ENCODE measurements at regions not wholly inside any gene's neighbourhood (a gene's known extent, or its start where the extent isn't known, plus 50 kb on each side); places are given as distances from the start of the nearest gene placed in this dataset.

DNA sequence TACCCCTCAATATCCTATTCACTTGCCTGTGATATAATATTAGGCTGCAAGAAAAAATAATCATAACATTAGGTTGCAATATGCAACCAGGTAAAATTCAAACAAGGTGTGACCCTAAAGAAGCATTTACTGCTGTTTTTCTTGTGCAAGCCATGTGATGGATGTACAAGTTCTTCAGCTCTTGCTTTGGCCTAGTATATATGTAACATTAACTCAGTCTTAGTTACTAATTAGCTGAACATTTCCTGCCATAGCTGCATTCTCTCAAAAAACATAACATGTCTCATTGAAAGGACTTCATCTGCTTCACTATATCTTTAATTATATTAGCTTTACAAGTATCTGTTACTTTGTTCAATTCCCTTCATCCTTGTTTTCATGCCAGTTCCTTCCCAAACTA, 406.8 kb upstream of the HTR2A start:
- no peak overlapping the region for H3K27ac ChIP-seq (ENCODE audit: low read depth in 1 of 2, low read length in 2 of 2)
- H3K36me3 ChIP-seq (ENCODE audit: control insufficient read depth in 1 of 2, insufficient read depth in 2 of 2, low read length in 1 of 2), result no peaks in the 10 kb centered on the region
- H3K4me1 ChIP-seq (ENCODE audit: control insufficient read depth in 1 of 2, insufficient read depth in 2 of 2, low read length in 2 of 2), result no peaks in the 10 kb centered on the region
- no peaks in the 10 kb centered on the region for H3K9me3 ChIP-seq (ENCODE audit: control insufficient read depth, low read length)
- DNase-seq (no peak), ATAC-seq (ENCODE audit: low FRiP score) (no peak)
- intact Hi-C loops (cut with DNase I), result no loop called here
- H3K27me3 ChIP-seq (ENCODE audit: control insufficient read depth in 1 of 2, insufficient read depth in 2 of 2, low read length in 1 of 2), result no peaks in the 10 kb centered on the region
- no peak overlapping the region for H3K4me3 ChIP-seq (ENCODE audit: low read length in 2 of 2)

DNA sequence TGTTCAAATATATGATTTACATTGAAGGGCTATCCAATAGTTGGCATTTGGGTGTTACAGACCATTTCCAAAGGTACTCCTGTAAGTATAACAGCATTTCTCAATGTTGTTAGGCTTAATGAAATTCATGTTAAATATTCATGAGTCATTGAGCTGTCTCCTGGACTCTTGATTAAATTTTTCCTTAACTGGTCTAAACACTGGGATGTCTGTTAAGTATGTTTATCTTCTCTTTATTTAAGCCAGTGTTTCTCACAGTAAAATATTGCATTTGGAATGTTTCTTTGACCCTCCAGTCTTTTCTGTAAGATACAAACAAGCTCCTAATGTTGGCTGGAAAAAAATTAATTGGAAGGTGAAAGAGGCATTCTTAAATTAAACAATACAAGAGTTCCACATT, 402.5 kb upstream of the HTR2A start:
- Histone ChIP-seq H3K27me3 (ENCODE audit: control insufficient read depth in 1 of 2, insufficient read depth in 2 of 2, low read length in 1 of 2) (no peaks in the 10 kb centered on the region), H3K36me3 (ENCODE audit: control insufficient read depth in 1 of 2, insufficient read depth in 2 of 2, low read length in 1 of 2) (no peaks in the 10 kb centered on the region), H3K27ac (ENCODE audit: low read depth in 1 of 2, low read length in 2 of 2) (no peak overlapping the region), H3K4me1 (ENCODE audit: control insufficient read depth in 1 of 2, insufficient read depth in 2 of 2, low read length in 2 of 2) (no peaks in the 10 kb centered on the region), H3K4me3 (ENCODE audit: low read length in 2 of 2) (no peak overlapping the region), H3K9me3 (ENCODE audit: control insufficient read depth, low read length) (no peaks in the 10 kb centered on the region)
- ATAC-seq (ENCODE audit: low FRiP score) (no peak), DNase-seq (no peak)
- intact Hi-C loops (cut with DNase I), result no loop called here

DNA sequence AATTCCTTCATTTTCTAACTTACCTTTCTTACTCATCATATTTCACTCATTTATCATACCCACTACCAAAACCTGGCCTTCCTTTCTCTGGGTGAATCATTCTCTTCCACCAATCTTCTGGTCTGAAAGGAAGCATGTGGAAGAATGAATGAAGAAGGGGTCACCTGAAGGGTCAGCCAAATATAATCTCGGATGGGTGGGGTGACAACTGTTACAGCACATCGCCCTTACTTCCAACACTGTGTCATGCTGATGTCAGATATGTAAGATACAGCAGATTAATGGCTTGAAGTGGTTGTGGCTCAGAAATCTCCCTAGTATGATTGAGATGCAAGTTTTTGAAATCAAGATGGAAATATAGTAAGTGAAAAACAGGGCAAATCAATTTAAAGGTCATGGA, 401.7 kb upstream of the HTR2A start:
- Histone ChIP-seq H3K27ac (ENCODE audit: low read depth in 1 of 2, low read length in 2 of 2) (no peak overlapping the region), H3K4me1 (ENCODE audit: control insufficient read depth in 1 of 2, insufficient read depth in 2 of 2, low read length in 2 of 2) (no peaks in the 10 kb centered on the region), H3K27me3 (ENCODE audit: control insufficient read depth in 1 of 2, insufficient read depth in 2 of 2, low read length in 1 of 2) (no peaks in the 10 kb centered on the region), H3K36me3 (ENCODE audit: control insufficient read depth in 1 of 2, insufficient read depth in 2 of 2, low read length in 1 of 2) (no peaks in the 10 kb centered on the region), H3K4me3 (ENCODE audit: low read length in 2 of 2) (no peak overlapping the region), H3K9me3 (ENCODE audit: control insufficient read depth, low read length) (no peaks in the 10 kb centered on the region)
- intact Hi-C loops (cut with DNase I), result no loop called here
- WGBS, 2 donors, result 48 to 58% methylated on average over 2 of the region's 2 CpGs
- ATAC-seq (ENCODE audit: low FRiP score) (no peak), DNase-seq (no peak)

DNA sequence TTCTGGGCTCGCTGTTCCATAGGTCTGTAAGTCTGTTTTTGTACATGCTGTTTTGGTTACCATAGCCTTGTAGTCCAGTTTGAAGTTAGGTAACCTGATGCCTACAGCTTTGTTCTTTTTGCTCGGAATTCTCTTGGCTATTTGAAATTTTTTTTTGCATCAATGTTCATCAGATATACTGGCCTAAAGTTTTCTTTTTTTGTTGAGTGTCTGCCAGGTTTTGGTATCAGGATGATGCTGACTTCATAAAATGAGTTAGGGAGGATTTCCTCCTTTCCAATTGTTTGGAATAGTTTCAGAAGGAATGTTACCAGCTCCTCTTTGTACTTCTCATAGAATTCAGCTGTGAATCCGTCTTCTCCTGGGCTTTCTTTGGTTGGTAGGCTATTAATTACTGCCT, 397.8 kb upstream of the HTR2A start:
- no peaks in the 10 kb centered on the region for H3K4me1 ChIP-seq (ENCODE audit: control insufficient read depth in 1 of 2, insufficient read depth in 2 of 2, low read length in 2 of 2)
- intact Hi-C loops (cut with DNase I), result no loop called here
- DNase-seq (no peak), ATAC-seq (ENCODE audit: low FRiP score) (no peak)
- H3K27me3 ChIP-seq (ENCODE audit: control insufficient read depth in 1 of 2, insufficient read depth in 2 of 2, low read length in 1 of 2), result peaks cover 0 to 2% of the 10 kb centered on the region in 2 donors
- 49 to 74% methylated on average over 3 of the region's 3 CpGs for WGBS, 2 donors
- H3K27ac ChIP-seq (ENCODE audit: low read depth in 1 of 2, low read length in 2 of 2), result no peak overlapping the region
- no peak overlapping the region for H3K4me3 ChIP-seq (ENCODE audit: low read length in 2 of 2)
- H3K9me3 ChIP-seq (ENCODE audit: control insufficient read depth, low read length), result no peaks in the 10 kb centered on the region
- H3K36me3 ChIP-seq (ENCODE audit: control insufficient read depth in 1 of 2, insufficient read depth in 2 of 2, low read length in 1 of 2), result no peaks in the 10 kb centered on the region

DNA sequence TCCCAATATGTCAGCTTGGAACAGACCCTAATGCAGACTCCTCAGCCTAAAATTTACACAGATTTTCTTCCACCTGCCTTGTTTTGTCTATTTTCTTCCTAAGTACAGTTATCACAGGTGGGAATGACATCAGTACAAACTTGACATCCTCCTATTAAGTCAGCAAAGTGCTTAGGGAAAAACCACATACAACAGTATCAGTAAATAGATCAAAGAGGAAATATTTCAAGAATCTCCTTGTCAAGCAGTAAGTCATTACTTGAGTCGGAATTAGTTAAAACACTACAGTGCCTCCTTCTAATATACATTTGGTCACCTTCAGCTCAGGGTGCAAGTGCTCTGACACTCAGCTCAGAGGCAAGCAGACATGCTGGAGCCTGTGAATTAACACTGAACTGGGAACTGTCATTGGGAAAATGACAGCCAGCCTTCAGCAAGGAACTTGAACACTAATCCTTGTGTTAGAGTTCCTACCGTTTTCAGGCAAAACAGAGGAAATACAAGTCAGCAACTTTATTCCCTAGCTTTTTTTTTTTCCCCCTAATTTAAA, 394.3 kb upstream of the HTR2A start:
- peaks cover 1% of the 10 kb centered on the region for H3K9me3 ChIP-seq (ENCODE audit: control insufficient read depth, low read length)
- H3K4me3 ChIP-seq (ENCODE audit: low read length in 2 of 2), result no peak overlapping the region
- DNase-seq (no peak), ATAC-seq (ENCODE audit: low FRiP score) (no peak)
- no peaks in the 10 kb centered on the region for H3K36me3 ChIP-seq (ENCODE audit: control insufficient read depth in 1 of 2, insufficient read depth in 2 of 2, low read length in 1 of 2)
- no peak overlapping the region for H3K27ac ChIP-seq (ENCODE audit: low read depth in 1 of 2, low read length in 2 of 2)
- peaks cover 0 to 2% of the 10 kb centered on the region in 2 donors for H3K27me3 ChIP-seq (ENCODE audit: control insufficient read depth in 1 of 2, insufficient read depth in 2 of 2, low read length in 1 of 2)
- H3K4me1 ChIP-seq (ENCODE audit: control insufficient read depth in 1 of 2, insufficient read depth in 2 of 2, low read length in 2 of 2), result no peaks in the 10 kb centered on the region
- intact Hi-C loops (cut with DNase I), result no loop called here
- WGBS, 2 donors, result 3 to 21% methylated on average over 2 of the region's 2 CpGs

DNA sequence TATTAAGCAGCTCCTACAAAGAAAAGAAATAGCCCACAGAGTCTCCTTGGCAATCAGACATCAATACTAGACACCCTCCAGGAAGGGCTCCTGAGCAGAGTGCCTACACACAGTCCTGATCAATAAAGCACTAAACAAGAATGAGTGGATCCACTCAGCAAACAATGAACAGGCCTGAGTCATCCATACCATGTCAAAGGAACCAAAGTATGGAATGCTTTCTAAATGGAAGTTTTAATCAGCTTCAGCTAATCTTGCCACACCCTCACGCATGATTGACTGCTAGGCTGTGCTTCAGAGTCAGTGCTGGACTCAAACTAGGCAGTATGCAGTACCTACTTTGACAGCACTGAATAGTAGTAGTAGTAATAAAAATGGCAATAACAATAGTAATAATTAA, 392.7 kb upstream of the HTR2A start:
- 92 to 93% methylated on average over 1 of the region's 1 CpG for WGBS, 2 donors
- intact Hi-C loops (cut with DNase I), result no loop called here
- H3K4me3 ChIP-seq (ENCODE audit: low read length in 2 of 2), result no peak overlapping the region

DNA sequence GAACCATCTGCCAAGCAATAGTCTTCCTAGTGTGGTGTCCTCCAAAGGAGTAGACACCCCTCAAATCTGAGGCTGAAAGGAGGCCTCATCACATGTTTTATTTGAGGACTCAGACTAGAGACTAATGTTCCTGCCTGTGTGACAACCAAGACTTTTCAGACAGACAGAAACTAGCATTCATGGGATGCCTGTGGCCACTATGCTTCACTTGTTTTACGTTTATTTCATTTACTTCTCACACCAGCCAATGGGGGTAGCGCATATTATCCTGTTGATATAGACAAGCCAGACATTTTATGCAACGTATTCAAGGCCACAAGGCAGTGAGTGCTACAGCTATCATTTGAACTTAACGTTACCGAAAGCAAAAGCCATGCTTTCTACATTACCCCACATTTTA, 391.7 kb upstream of the HTR2A start:
- H3K4me3 ChIP-seq (ENCODE audit: low read length in 2 of 2), result no peak overlapping the region

More for the DNA sequence above, 392.7 kb upstream of the HTR2A start:
- H3K27ac ChIP-seq (ENCODE audit: low read depth in 1 of 2, low read length in 2 of 2), result no peak overlapping the region
- DNase-seq (no peak), ATAC-seq (ENCODE audit: low FRiP score) (no peak)
- no peaks in the 10 kb centered on the region for H3K4me1 ChIP-seq (ENCODE audit: control insufficient read depth in 1 of 2, insufficient read depth in 2 of 2, low read length in 2 of 2)
- peaks cover 1% of the 10 kb centered on the region for H3K9me3 ChIP-seq (ENCODE audit: control insufficient read depth, low read length)
- H3K36me3 ChIP-seq (ENCODE audit: control insufficient read depth in 1 of 2, insufficient read depth in 2 of 2, low read length in 1 of 2), result no peaks in the 10 kb centered on the region
- peaks cover 0 to 2% of the 10 kb centered on the region in 2 donors for H3K27me3 ChIP-seq (ENCODE audit: control insufficient read depth in 1 of 2, insufficient read depth in 2 of 2, low read length in 1 of 2)

DNA sequence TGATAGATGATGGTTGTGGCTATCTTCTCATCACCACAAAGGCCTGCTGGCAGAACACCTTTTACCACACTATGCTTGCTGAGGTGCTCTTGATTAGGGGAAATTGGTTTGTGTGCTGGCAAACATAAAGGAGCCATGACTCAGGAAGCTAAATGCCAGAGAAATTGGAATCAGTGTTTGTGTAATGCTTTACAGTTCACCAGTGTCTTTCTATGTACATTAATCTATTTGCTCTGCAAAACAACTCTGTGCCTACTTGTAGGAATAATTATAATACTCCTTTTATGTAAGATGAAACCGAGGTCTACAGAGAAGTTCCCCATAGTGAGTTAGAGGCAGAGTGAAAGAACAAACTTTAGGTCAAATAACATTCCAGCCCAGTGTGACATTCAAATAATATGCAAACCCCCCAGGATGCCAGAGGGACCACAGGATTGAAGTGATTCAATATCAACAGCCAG, 390.5 kb upstream of the HTR2A start:
- intact Hi-C loops (cut with DNase I), result no loop called here
- no peak for ATAC-seq (ENCODE audit: low FRiP score)

More for the DNA sequence above, 391.7 kb upstream of the HTR2A start:
- WGBS, 2 donors, result 57 to 69% methylated on average over 5 of the region's 5 CpGs
- no peaks in the 10 kb centered on the region for H3K4me1 ChIP-seq (ENCODE audit: control insufficient read depth in 1 of 2, insufficient read depth in 2 of 2, low read length in 2 of 2)
- no peak overlapping the region for H3K27ac ChIP-seq (ENCODE audit: low read depth in 1 of 2, low read length in 2 of 2)
- DNase-seq, result no peak
- H3K36me3 ChIP-seq (ENCODE audit: control insufficient read depth in 1 of 2, insufficient read depth in 2 of 2, low read length in 1 of 2), result no peaks in the 10 kb centered on the region
- ATAC-seq (ENCODE audit: low FRiP score), result no peak
- intact Hi-C loops (cut with DNase I), result no loop called here
- H3K27me3 ChIP-seq (ENCODE audit: control insufficient read depth in 1 of 2, insufficient read depth in 2 of 2, low read length in 1 of 2), result peaks cover 0 to 2% of the 10 kb centered on the region in 2 donors
- H3K9me3 ChIP-seq (ENCODE audit: control insufficient read depth, low read length), result peaks cover 1% of the 10 kb centered on the region

DNA sequence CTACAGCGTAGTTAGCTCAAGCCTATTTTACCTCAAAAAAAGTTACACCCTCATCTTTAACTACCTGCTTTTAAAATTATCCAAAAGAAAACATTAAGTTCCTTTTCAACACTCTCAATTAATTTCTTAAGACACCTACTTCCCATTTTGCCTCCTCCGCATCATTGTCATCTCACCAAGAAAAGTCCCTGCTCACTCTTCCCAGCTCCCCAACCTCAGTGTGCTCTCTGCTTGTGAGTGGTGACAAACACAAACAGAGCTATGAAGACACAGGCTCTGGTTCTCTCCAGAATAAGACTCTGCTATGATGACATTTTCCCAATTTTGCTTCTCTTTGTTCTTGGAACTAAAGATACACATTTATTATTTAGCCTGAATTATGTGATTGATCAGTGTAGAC, 385.1 kb upstream of the HTR2A start:
- DNase-seq, result no peak
- intact Hi-C loops (cut with DNase I), result no loop called here
- WGBS, 2 donors, result 91 to 92% methylated on average over 2 of the region's 2 CpGs
- Histone ChIP-seq H3K27me3 (ENCODE audit: control insufficient read depth in 1 of 2, insufficient read depth in 2 of 2, low read length in 1 of 2) (no peaks in the 10 kb centered on the region), H3K9me3 (ENCODE audit: control insufficient read depth, low read length) (no peaks in the 10 kb centered on the region), H3K4me1 (ENCODE audit: control insufficient read depth in 1 of 2, insufficient read depth in 2 of 2, low read length in 2 of 2) (no peaks in the 10 kb centered on the region), H3K4me3 (ENCODE audit: low read length in 2 of 2) (no peak overlapping the region), H3K36me3 (ENCODE audit: control insufficient read depth in 1 of 2, insufficient read depth in 2 of 2, low read length in 1 of 2) (no peaks in the 10 kb centered on the region), H3K27ac (ENCODE audit: low read depth in 1 of 2, low read length in 2 of 2) (no peak overlapping the region)
- ATAC-seq (ENCODE audit: low FRiP score), result no peak

More for the DNA sequence above, 390.5 kb upstream of the HTR2A start:
- peaks cover 1% of the 10 kb centered on the region for H3K9me3 ChIP-seq (ENCODE audit: control insufficient read depth, low read length)
- no peaks in the 10 kb centered on the region for H3K36me3 ChIP-seq (ENCODE audit: control insufficient read depth in 1 of 2, insufficient read depth in 2 of 2, low read length in 1 of 2)
- no peak overlapping the region for H3K4me3 ChIP-seq (ENCODE audit: low read length in 2 of 2)
- no peak for DNase-seq
- 71 to 85% methylated on average over 1 of the region's 1 CpG for WGBS, 2 donors
- peaks cover 0 to 2% of the 10 kb centered on the region in 2 donors for H3K27me3 ChIP-seq (ENCODE audit: control insufficient read depth in 1 of 2, insufficient read depth in 2 of 2, low read length in 1 of 2)
- H3K27ac ChIP-seq (ENCODE audit: low read depth in 1 of 2, low read length in 2 of 2), result no peak overlapping the region
- H3K4me1 ChIP-seq (ENCODE audit: control insufficient read depth in 1 of 2, insufficient read depth in 2 of 2, low read length in 2 of 2), result no peaks in the 10 kb centered on the region

Data from aorta (tissue), 5 donors.